Right renal pelvis (tissue), 4 donors: ENCODE measurements at regions not wholly inside any gene's neighbourhood (a gene's known extent, or its start where the extent isn't known, plus 50 kb on each side); places are given as distances from the start of the nearest gene placed in this dataset.

ENCODE experiments used
- DNase-seq, 4 donors: peaks; one replicate each; pipeline ENCODE4 v3.0.0-alpha.2; 2013; ENCODE audit warnings: low read depth in 4 of 4, low spot score in 3 of 4, missing footprints in 1 of 4

- no peak for DNase-seq
Measured at GRCh38 chr18:47758000-47758399, 172.5 kb downstream of the SMAD2 start.

- peak in 3 of 4 donors; percentile 20 to 27 (median 20) for DNase-seq
Measured at GRCh38 chr18:47756364-47757016, 174.0 kb downstream of the SMAD2 start.

GRCh38 chr18:47755102-47755456, 175.4 kb downstream of the SMAD2 start:
- DNase-seq: no peak

GRCh38 chr18:47754311-47755101, 176.0 kb downstream of the SMAD2 start:
- no peak for DNase-seq

- DNase-seq: no peak
Measured at GRCh38 chr18:47752796-47753645, 177.4 kb downstream of the SMAD2 start.

- DNase-seq: no peak
Measured at GRCh38 chr18:47750889-47751423, 179.5 kb downstream of the SMAD2 start.

- DNase-seq: no peak
Measured at GRCh38 chr18:47749600-47749973, 180.9 kb downstream of the SMAD2 start.

GRCh38 chr18:47748847-47749599, 181.4 kb downstream of the SMAD2 start:
- DNase-seq: peak; percentile 50 to 74 (median 53)

GRCh38 chr18:47748093-47748796, 182.2 kb downstream of the SMAD2 start:
- no peak for DNase-seq

- no peak for DNase-seq
Measured at GRCh38 chr18:47747260-47747795, 183.1 kb downstream of the SMAD2 start.

- DNase-seq: no peak
Measured at GRCh38 chr18:47746615-47747014, 183.8 kb downstream of the SMAD2 start.

- no peak for DNase-seq
Measured at GRCh38 chr18:47745227-47745626, 185.2 kb downstream of the SMAD2 start.

GRCh38 chr18:47737956-47738355, 192.5 kb downstream of the SMAD2 start:
- no peak for DNase-seq

GRCh38 chr18:47737198-47737830, 193.1 kb downstream of the SMAD2 start:
- DNase-seq: no peak

- no peak for DNase-seq
Measured at GRCh38 chr18:47736376-47737140, 193.9 kb downstream of the SMAD2 start.

- DNase-seq: no peak
Measured at GRCh38 chr18:47735041-47735702, 195.3 kb downstream of the SMAD2 start.

- DNase-seq: no peak
Measured at GRCh38 chr18:47731276-47731675, 199.2 kb downstream of the SMAD2 start.

- DNase-seq: no peak
Measured at GRCh38 chr18:47730795-47731194, 199.7 kb downstream of the SMAD2 start.
